MCF 10A (cell line): ENCODE measurements at regions not wholly inside any gene's neighbourhood (a gene's known extent, or its start where the extent isn't known, plus 50 kb on each side); places are given as distances from the start of the nearest gene placed in this dataset.

ENCODE experiments used
- BruUV-seq: library from RNA; stranded (reverse); fragments of 400-500 nt; replicated peaks from 2 replicates; lab custom pipeline; 2021; lab: Mats Ljungman, UMichigan
- CTCF ChIA-PET: fragments of 300-600 bp; sonication (Branson Sonifier 250); formaldehyde crosslinking; extraction: SDS; loops from one replicate; lab custom pipeline; 2021; ENCODE audit warnings: antibody characterized with exemption, inconsistent platforms; lab: Yijun Ruan, JAX
- POLR2A ChIA-PET: fragments of 300-600, 350-650 bp; sonication (Branson Sonifier 250); formaldehyde crosslinking; extraction: SDS; loops from one replicate; lab custom pipeline; 2020; ENCODE audit warnings: antibody characterized with exemption, inconsistent platforms; lab: Yijun Ruan, JAX
- DNase-seq: peaks from one replicate; pipeline ENCODE4 v3.0.0-alpha.2; 2018; ENCODE audit not compliant: unreplicated experiment
- H3K27ac Mint-ChIP-seq: one replicate; pipeline ENCODE4 v1.8.0; 2022; ENCODE audit warnings: mild to moderate bottlenecking, low read depth, mixed read lengths; ENCODE audit not compliant: unreplicated experiment
- H3K27me3 Mint-ChIP-seq: one replicate; pipeline ENCODE4 v1.8.0; 2022; ENCODE audit warnings: mixed read lengths; ENCODE audit not compliant: insufficient read depth, unreplicated experiment
- H3K36me3 Mint-ChIP-seq: one replicate; pipeline ENCODE4 v1.8.0; 2022; ENCODE audit warnings: mild to moderate bottlenecking, moderate library complexity, mixed read lengths; ENCODE audit not compliant: insufficient read depth, unreplicated experiment
- H3K4me1 Mint-ChIP-seq: one replicate; pipeline ENCODE4 v1.8.0; 2022; ENCODE audit warnings: mixed read lengths; ENCODE audit not compliant: insufficient read depth, unreplicated experiment
- H3K4me3 Mint-ChIP-seq: one replicate; pipeline ENCODE4 v1.8.0; 2022; ENCODE audit warnings: mild to moderate bottlenecking, moderate library complexity, mixed read lengths; ENCODE audit not compliant: unreplicated experiment
- H3K9me3 Mint-ChIP-seq: one replicate; pipeline ENCODE4 v1.8.0; 2022; ENCODE audit warnings: mixed read lengths; ENCODE audit not compliant: unreplicated experiment
- intact Hi-C: fragments of 100-400 bp; cut with micrococcal nuclease; formaldehyde crosslinking; loops from 2 replicates; pipeline ENCODE4 v1.14.1; 2022
- TF ChIP-seq, protein P1 (sequence below): fragments of 200-600 bp; IDR thresholded peaks from one replicate; pipeline ENCODE4 v1.8.0; 2022; ENCODE audit warnings: antibody characterized with exemption, mild to moderate bottlenecking; ENCODE audit not compliant: unreplicated experiment

DNA sequence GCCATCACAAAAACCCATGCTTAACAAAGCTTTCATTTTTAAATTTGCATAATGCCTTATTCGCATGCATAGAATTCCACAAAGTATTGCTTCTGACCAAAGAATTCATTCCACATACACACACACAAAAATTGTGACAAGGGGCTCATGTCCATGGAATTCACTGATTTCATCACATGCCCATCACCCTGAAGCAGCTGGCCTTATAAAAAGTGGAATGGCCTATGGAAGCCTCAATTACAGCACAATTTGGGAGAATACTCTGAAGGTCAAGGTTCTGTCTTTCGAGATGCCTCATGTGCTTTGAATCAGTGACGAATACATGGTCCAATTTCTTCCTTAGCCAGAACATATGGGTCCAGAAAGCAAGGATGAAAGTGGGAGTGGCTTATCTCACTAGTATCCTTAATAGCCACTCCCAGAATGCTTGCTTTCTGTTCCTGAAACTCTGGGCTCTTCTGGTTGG, 165.7 kb downstream of the KDR start:
- H3K27me3 Mint-ChIP-seq = peaks cover 24% of the 10 kb centered on the region
- TF ChIP-seq, protein P1, sequence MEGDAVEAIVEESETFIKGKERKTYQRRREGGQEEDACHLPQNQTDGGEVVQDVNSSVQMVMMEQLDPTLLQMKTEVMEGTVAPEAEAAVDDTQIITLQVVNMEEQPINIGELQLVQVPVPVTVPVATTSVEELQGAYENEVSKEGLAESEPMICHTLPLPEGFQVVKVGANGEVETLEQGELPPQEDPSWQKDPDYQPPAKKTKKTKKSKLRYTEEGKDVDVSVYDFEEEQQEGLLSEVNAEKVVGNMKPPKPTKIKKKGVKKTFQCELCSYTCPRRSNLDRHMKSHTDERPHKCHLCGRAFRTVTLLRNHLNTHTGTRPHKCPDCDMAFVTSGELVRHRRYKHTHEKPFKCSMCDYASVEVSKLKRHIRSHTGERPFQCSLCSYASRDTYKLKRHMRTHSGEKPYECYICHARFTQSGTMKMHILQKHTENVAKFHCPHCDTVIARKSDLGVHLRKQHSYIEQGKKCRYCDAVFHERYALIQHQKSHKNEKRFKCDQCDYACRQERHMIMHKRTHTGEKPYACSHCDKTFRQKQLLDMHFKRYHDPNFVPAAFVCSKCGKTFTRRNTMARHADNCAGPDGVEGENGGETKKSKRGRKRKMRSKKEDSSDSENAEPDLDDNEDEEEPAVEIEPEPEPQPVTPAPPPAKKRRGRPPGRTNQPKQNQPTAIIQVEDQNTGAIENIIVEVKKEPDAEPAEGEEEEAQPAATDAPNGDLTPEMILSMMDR = no peak
- no TSS peak for BruUV-seq
- no peaks in the 10 kb centered on the region for H3K36me3 Mint-ChIP-seq
- POLR2A ChIA-PET = interaction anchor here (0.7 kb wide), 1 partner anchor 632 kb away, joined by 3 read pairs; no protein-coding TSS in a partner anchor
- H3K27ac Mint-ChIP-seq = no peak overlapping the region
- CTCF ChIA-PET = interaction anchor here (0.6 to 7.0 kb wide), 11 partner anchors 9 to 678 kb away, joined by 3 to 64 read pairs (median 11); partner anchors contain the start of gene KIT
- DNase-seq = no peak
- H3K4me3 Mint-ChIP-seq = no peak overlapping the region
- no peaks in the 10 kb centered on the region for H3K4me1 Mint-ChIP-seq
- intact Hi-C loops = loop anchor here (2.0 kb wide), 1 partner anchor 519 kb away; no protein-coding TSS in a partner anchor
- no peaks in the 10 kb centered on the region for H3K9me3 Mint-ChIP-seq

- Mint-ChIP-seq H3K4me3 (no peak overlapping the region), H3K36me3 (no peaks in the 10 kb centered on the region), H3K9me3 (no peaks in the 10 kb centered on the region), H3K4me1 (no peaks in the 10 kb centered on the region), H3K27ac (no peak overlapping the region), H3K27me3 (peaks cover 24% of the 10 kb centered on the region)
- POLR2A ChIA-PET = interaction anchor here (0.7 kb wide), 1 partner anchor 631 kb away, joined by 3 read pairs; no protein-coding TSS in a partner anchor
- intact Hi-C loops = no loop called here
- CTCF ChIA-PET = interaction anchor here (0.8 to 7.0 kb wide), 6 partner anchors 12 to 643 kb away, joined by 4 to 64 read pairs (median 21); no protein-coding TSS in a partner anchor
- TF ChIP-seq, protein P1 = no peak
- DNase-seq = no peak
- BruUV-seq = no TSS peak
These were observed 166.3 kb downstream of the KDR start for GRCh38 chr4:54959131-54959530.

GRCh38 chr4:54958236-54958635, 167.2 kb downstream of the KDR start:
- intact Hi-C loops = no loop called here
- no peaks in the 10 kb centered on the region for H3K36me3 Mint-ChIP-seq
- TF ChIP-seq, protein P1 = no peak
- no TSS peak for BruUV-seq
- no peak overlapping the region for H3K4me3 Mint-ChIP-seq
- no peak overlapping the region for H3K27ac Mint-ChIP-seq
- ChIA-PET POLR2A (interaction anchor here (0.6 kb wide), 1 partner anchor 208 kb away, joined by 3 read pairs; no protein-coding TSS in a partner anchor), CTCF (interaction anchor here (0.6 to 7.0 kb wide), 4 partner anchors 13 to 1037 kb away, joined by 3 to 64 read pairs (median 16); no protein-coding TSS in a partner anchor)
- DNase-seq = no peak
- no peaks in the 10 kb centered on the region for H3K4me1 Mint-ChIP-seq
- H3K27me3 Mint-ChIP-seq = peaks cover 19% of the 10 kb centered on the region
- H3K9me3 Mint-ChIP-seq = no peaks in the 10 kb centered on the region

- no TSS peak for BruUV-seq
- Mint-ChIP-seq H3K27ac (no peak overlapping the region), H3K9me3 (no peaks in the 10 kb centered on the region), H3K4me3 (no peak overlapping the region), H3K27me3 (no peaks in the 10 kb centered on the region), H3K36me3 (no peaks in the 10 kb centered on the region), H3K4me1 (no peaks in the 10 kb centered on the region)
- intact Hi-C loops = no loop called here
- ChIA-PET CTCF (interaction anchor here (0.7 to 1.2 kb wide), 6 partner anchors 9 to 590 kb away, joined by 3 to 4 read pairs (median 4); no protein-coding TSS in a partner anchor), POLR2A (no interaction called here)
- DNase-seq = no peak
- TF ChIP-seq, protein P1 = no peak
These were observed 170.6 kb downstream of the KDR start for GRCh38 chr4:54954656-54955388.
